Retinal pigment epithelial cell (primary cell): ENCODE measurements at regions not wholly inside any gene's neighbourhood (a gene's known extent, or its start where the extent isn't known, plus 50 kb on each side); places are given as distances from the start of the nearest gene placed in this dataset.
"Not testable (repeated sequence)": the region's sequence is repeated elsewhere in the genome, so short reads cannot be mapped to it uniquely, and the experiment has no call there.

ENCODE experiments used
- DNase-seq: peaks from one replicate; pipeline ENCODE4 v3.0.0-alpha.2; 2010; ENCODE audit warnings: low read depth
- H3K4me3 ChIP-seq: 2 replicates; pipeline ENCODE4 v1.5.1; 2011; ENCODE audit warnings: mild to moderate bottlenecking, low read length, control low read depth, moderate library complexity
- CTCF ChIP-seq: conservative IDR thresholded peaks from 2 replicates; pipeline ENCODE4 v1.5.1; 2011; ENCODE audit warnings: low read depth, low read length, control low read depth, inconsistent platforms

DNA sequence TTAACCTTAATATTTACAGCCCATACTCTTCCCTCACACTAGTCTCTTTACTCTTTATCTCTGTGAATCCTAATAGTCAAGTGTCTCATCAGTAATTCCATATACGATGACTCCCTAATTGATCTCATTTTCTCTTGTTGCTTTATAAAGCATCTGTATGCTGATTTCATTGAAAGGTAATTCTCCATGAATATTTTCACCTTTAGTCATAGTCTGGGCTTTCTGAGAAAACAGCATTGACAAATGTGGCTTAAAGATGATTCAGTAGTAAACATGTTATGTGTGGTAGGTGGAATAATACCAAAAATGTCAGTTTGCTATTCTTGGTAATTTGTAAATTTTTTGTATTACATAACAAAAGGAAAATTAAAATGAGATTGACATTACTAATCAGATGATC is 1176.5 kb downstream of the NCAM2 start:
- no peak for DNase-seq
- no peak for TF ChIP-seq CTCF
- H3K4me3 ChIP-seq: no peak overlapping the region

GRCh38 chr21:22189278-22189677 is 1191.1 kb downstream of the NCAM2 start:
- no peak overlapping the region for H3K4me3 ChIP-seq
- DNase-seq: no peak
- TF ChIP-seq CTCF: no peak

GRCh38 chr21:22191581-22191980 is 1193.4 kb downstream of the NCAM2 start:
- TF ChIP-seq CTCF: no peak
- no peak for DNase-seq
- no peak overlapping the region for H3K4me3 ChIP-seq

- no peak for DNase-seq
- TF ChIP-seq CTCF: no peak
- H3K4me3 ChIP-seq: no peak overlapping the region
Observed at GRCh38 chr21:22192766-22193165, 1194.6 kb downstream of the NCAM2 start.

DNA sequence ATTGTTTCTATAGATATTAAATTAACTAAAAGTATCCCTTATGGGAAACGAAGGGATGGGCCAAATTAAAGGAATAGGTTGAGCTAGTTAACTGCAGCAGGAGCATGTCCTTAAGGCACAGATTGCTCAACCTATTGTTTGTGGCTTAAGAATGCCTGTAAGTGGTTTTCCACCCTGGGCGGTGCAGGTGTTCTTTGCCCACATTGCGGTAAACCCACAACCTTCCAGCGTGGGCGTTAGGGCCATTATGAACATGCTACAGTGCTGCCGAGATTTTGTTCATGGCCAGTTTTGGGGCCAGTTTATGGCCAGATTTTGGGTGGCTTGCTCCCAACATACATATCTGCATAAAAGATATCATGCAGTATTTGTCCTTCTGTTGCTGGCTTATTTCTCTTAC is 1196.8 kb downstream of the NCAM2 start:
- not testable (repeated sequence) for DNase-seq, H3K4me3 ChIP-seq

DNA sequence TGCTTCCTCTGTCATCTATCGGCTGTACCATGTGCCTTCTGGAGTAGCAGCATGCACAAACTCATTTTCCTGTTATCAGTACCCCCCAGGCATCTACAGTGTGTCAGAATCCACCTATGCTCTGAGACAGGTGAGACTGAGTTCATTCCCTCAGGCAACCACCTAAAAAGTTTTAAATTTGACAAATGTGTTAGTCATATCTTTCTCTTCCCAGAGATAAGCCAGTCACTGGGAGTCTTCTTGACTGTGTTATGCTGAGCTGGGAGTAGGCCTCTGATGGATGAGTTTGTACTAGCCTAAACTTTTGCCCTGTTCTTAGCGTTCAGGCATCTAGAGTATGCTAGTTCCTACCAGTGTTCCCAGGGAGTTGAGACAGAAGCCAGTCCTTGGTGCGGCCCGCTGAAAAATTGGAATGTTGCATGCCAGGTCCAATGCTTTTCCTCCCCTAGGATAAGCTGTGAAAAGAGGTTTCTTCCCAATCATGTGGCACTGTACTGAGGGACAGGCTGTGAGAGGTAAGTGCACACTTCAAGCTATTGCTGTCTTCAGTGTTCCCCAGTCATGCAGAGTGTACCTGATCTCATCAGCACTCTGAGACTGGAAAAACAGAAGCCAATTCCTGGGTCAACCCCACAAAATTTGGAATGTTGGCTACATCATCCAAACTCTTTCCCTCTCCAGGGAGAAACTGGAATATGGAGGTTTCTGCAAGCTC is 1202.3 kb downstream of the NCAM2 start:
- no peak for DNase-seq
- no peak overlapping the region for H3K4me3 ChIP-seq
- TF ChIP-seq CTCF: no peak

- H3K4me3 ChIP-seq: no peak overlapping the region
- no peak for DNase-seq
- no peak for TF ChIP-seq CTCF
Observed at GRCh38 chr21:22201126-22201525, 1202.9 kb downstream of the NCAM2 start.
